Erythroblast (primary cell): ENCODE measurements at regions not wholly inside any gene's neighbourhood (a gene's known extent, or its start where the extent isn't known, plus 50 kb on each side); places are given as distances from the start of the nearest gene placed in this dataset.

ENCODE experiments used
- GATA1 ChIP-seq: IDR thresholded peaks from 2 replicates; pipeline ENCODE4 v1.6.1; 2011; ENCODE audit warnings: low read depth, mild to moderate bottlenecking, control low read depth, low read length, moderate library complexity
- POLR2A ChIP-seq: IDR thresholded peaks from 2 replicates; pipeline ENCODE4 v1.6.1; 2011; ENCODE audit warnings: mild to moderate bottlenecking, low read length

- TF ChIP-seq POLR2A (no peak), GATA1 (no peak)
Measured at GRCh38 chr6:149147195-149147594, 170.3 kb upstream of the TAB2 start.
